T-helper 17 cell (primary cell): ENCODE measurements at regions not wholly inside any gene's neighbourhood (a gene's known extent, or its start where the extent isn't known, plus 50 kb on each side); places are given as distances from the start of the nearest gene placed in this dataset.
"Not testable (repeated sequence)": the region's sequence is repeated elsewhere in the genome, so short reads cannot be mapped to it uniquely, and the experiment has no call there.

Experiments used
- ATAC-seq: fragments of 150-1000 bp; cut with Tn5 transposase; 2 replicates; pipeline ENCODE4 v1.10.0; 2021; ENCODE audit warnings: mild to moderate bottlenecking, moderate library complexity
- DNase-seq, 3 donors: peaks; one replicate each; pipeline versions ENCODE4 v3.0.0 to v3.0.0-alpha.2; 2020 to 2021
- H3K9me3 ChIP-seq: one replicate; pipeline ENCODE4 v1.7.0; 2013; ENCODE audit warnings: low read length, mild to moderate bottlenecking; ENCODE audit not compliant: control insufficient read depth, poor library complexity, severe bottlenecking
- H3K27ac Mint-ChIP-seq: one replicate; pipeline ENCODE4 v1.8.0; 2022; ENCODE audit warnings: mild to moderate bottlenecking, moderate library complexity, mixed read lengths
- H3K27me3 Mint-ChIP-seq: one replicate; pipeline ENCODE4 v1.8.0; 2022; ENCODE audit warnings: mixed read lengths
- H3K36me3 Mint-ChIP-seq: one replicate; pipeline ENCODE4 v1.8.0; 2022; ENCODE audit warnings: low read depth, mixed read lengths
- H3K4me1 Mint-ChIP-seq: one replicate; pipeline ENCODE4 v1.8.0; 2022; ENCODE audit warnings: mild to moderate bottlenecking, mixed read lengths
- H3K4me3 Mint-ChIP-seq: one replicate; pipeline ENCODE4 v1.8.0; 2022; ENCODE audit warnings: mild to moderate bottlenecking, moderate library complexity, mixed read lengths

DNA sequence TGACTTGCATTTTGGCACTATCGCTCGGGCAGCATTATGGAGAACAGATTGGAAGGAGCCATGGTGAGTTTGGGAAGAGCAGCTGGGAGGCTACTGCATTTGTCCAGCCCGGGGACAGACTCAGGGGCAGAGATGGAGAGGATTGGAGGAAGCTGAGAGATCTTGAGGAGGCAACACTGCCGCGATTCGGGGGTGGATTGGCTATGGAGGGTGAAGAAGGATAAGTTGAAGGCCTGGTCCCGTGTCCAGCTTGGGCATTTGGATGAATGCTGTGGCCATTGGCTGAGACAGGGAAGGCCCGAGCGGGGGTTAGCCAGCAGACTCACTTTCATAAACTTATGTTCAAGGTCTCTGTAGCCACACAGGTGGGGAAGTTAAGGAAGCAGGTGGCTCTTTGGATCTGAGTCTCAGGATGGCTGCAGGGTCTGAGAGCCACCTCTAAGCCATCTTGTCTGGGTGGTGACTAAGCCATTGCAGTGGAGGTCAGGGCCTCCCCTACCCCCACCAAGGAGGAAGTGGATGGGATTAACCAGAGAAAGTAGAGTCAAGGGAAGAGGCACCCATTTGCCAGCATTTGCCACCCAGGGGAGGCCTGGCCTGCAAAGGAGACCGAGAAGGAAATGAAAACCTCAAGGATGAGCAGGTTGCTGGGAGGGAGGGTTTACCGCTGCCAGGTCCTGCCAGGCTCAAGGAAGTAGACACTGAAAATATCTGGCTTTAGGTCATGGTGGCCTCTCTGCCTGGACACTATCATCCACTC lies 144.0 kb upstream of the TLE3 start:
- DNase-seq, result no peak
- peak overlapping the region; percentile 27 for H3K27ac Mint-ChIP-seq
- ATAC-seq, result no peak
- H3K4me3 Mint-ChIP-seq, result no peak overlapping the region
- H3K27me3 Mint-ChIP-seq, result no peaks in the 10 kb centered on the region
- peaks cover 27% of the 10 kb centered on the region for H3K4me1 Mint-ChIP-seq
- H3K9me3 ChIP-seq, result no peaks in the 10 kb centered on the region
- H3K36me3 Mint-ChIP-seq, result peaks cover 2% of the 10 kb centered on the region

DNA sequence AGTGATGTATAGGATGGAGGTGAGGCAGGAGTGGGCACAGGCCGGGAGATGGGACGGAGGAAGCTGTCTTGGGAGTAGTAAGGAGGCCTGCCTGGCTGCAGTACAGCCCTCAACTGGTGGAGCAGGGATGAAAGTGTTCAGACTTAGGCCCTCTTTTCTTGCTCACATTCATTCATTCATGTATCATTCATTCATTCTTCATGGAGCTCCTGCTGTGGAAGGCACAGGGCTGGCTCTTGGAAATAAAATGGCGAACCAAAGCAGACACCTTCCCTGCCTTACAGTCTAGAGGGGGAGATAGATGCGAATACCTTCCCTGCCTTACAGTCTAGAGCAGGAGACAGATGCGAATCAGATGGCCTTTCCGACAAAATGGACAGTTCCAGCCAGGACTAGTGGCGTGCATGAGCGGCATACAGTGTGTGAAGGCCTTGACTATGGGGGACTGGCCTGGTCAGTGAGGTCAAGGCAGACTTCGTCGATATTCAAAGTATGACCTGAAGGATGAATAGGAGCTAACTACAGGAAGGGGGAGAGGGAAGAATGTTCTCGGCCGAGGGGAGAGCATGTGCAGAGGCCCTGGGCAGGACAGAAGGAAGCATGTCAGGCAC lies 143.2 kb upstream of the TLE3 start:
- peaks cover 2% of the 10 kb centered on the region for H3K36me3 Mint-ChIP-seq
- H3K4me1 Mint-ChIP-seq, result peaks cover 27% of the 10 kb centered on the region
- ATAC-seq (no peak), DNase-seq (no peak)
- H3K27me3 Mint-ChIP-seq, result no peaks in the 10 kb centered on the region
- H3K9me3 ChIP-seq, result no peaks in the 10 kb centered on the region
- H3K27ac Mint-ChIP-seq, result peak overlapping the region; percentile 63
- H3K4me3 Mint-ChIP-seq, result peak overlapping the region; percentile 37

DNA sequence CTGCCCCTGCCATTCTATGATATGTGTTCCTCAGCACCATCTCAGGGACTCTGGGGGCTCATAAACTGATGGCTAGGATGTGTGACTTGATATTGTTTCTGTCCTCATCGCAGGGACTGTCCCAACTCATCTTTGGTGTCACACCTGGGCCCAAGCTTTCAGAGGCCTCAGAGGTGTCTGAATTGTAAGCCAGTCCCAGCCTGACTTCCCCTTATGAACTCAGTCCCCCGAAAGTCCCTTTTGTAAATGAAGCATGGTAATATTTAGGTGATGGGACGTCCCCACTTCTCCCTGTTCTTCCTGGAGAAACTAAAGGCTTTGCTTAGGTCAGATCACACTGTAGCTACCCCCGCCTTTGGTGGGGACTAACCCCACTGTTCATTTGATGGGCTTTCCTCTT lies 142.4 kb upstream of the TLE3 start:
- H3K9me3 ChIP-seq, result no peaks in the 10 kb centered on the region
- no peak overlapping the region for H3K4me3 Mint-ChIP-seq
- peaks cover 2% of the 10 kb centered on the region for H3K36me3 Mint-ChIP-seq
- DNase-seq (no peak), ATAC-seq (peak; percentile 84)
- H3K27ac Mint-ChIP-seq, result peak overlapping the region; percentile 63
- H3K4me1 Mint-ChIP-seq, result peaks cover 26% of the 10 kb centered on the region
- H3K27me3 Mint-ChIP-seq, result no peaks in the 10 kb centered on the region

GRCh38 chr15:70238917-70239316 lies 141.2 kb upstream of the TLE3 start:
- Mint-ChIP-seq H3K27ac (no peak overlapping the region), H3K27me3 (no peaks in the 10 kb centered on the region), H3K4me1 (peaks cover 29% of the 10 kb centered on the region), H3K36me3 (peaks cover 2% of the 10 kb centered on the region), H3K4me3 (no peak overlapping the region)
- no peaks in the 10 kb centered on the region for H3K9me3 ChIP-seq
- DNase-seq (no peak), ATAC-seq (no peak)

- DNase-seq (no peak), ATAC-seq (no peak)
- Mint-ChIP-seq H3K4me3 (no peak overlapping the region), H3K27ac (no peak overlapping the region), H3K4me1 (peaks cover 22% of the 10 kb centered on the region), H3K27me3 (no peaks in the 10 kb centered on the region), H3K36me3 (peaks cover 2% of the 10 kb centered on the region)
- H3K9me3 ChIP-seq, result no peaks in the 10 kb centered on the region
Measured at GRCh38 chr15:70237626-70238025, 139.9 kb upstream of the TLE3 start.

DNA sequence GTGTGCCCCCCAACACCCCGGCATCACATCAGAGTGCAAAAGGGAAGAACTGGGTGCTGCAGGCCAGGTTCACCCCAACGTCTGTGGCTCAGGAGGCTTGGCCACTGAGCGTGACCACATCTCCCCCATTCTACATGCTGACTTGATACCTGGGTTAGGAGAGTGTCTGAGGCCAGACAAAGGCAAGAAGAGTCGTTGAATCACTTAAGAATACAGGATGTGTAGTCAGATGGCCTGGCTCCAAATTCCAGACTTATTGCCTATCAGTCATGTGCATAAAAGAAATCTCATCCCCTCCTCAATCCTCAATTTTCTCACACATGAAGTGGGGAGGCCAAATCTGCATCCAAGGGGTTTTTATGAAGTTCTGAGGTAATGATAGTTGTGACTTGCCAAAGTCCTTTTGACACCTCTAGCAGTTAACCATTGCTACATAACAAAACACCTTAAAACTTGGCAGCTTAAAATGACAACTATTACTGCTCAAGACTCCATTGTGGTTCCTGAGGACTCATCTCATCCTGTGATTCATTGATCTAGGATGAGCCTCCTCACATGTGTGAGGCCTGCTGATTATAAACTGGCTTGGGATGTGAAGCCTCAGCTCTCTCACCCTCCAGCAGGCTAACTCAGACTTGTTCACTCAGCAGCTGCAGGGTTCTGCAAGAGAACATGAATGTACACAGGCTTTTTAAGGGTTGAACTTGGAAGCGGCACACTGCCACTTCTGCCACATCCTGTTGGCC lies 138.8 kb upstream of the TLE3 start:
- Mint-ChIP-seq H3K27ac (no peak overlapping the region), H3K4me3 (no peak overlapping the region), H3K36me3 (peaks cover 2% of the 10 kb centered on the region), H3K4me1 (peaks cover 17% of the 10 kb centered on the region), H3K27me3 (no peaks in the 10 kb centered on the region)
- ATAC-seq, result no peak
- no peak for DNase-seq
- peaks cover 3% of the 10 kb centered on the region for H3K9me3 ChIP-seq

DNA sequence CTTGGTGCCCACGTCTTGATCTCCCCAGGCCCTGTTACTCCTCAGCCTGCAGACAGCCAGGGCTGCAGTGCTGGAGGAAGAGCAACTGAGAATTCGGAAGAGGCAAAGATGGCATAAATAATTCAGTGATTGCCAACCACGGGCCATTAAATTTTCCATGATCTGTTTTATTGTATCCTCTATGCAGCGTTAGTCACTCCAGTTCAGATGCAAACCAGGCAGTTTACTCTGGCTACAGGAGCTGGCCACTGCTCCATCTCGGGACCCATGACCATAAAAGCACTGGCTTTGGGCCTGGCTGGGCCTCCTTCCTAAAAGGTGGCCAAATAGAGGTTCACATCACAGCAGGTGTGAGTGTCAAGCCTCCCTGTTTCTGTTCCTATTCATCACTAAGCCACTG lies 137.6 kb upstream of the TLE3 start:
- H3K27ac Mint-ChIP-seq, result no peak overlapping the region
- DNase-seq (no peak), ATAC-seq (no peak)
- no peaks in the 10 kb centered on the region for H3K36me3 Mint-ChIP-seq
- H3K4me3 Mint-ChIP-seq, result no peak overlapping the region
- H3K4me1 Mint-ChIP-seq, result peaks cover 8% of the 10 kb centered on the region
- H3K9me3 ChIP-seq, result peaks cover 3% of the 10 kb centered on the region
- no peaks in the 10 kb centered on the region for H3K27me3 Mint-ChIP-seq

DNA sequence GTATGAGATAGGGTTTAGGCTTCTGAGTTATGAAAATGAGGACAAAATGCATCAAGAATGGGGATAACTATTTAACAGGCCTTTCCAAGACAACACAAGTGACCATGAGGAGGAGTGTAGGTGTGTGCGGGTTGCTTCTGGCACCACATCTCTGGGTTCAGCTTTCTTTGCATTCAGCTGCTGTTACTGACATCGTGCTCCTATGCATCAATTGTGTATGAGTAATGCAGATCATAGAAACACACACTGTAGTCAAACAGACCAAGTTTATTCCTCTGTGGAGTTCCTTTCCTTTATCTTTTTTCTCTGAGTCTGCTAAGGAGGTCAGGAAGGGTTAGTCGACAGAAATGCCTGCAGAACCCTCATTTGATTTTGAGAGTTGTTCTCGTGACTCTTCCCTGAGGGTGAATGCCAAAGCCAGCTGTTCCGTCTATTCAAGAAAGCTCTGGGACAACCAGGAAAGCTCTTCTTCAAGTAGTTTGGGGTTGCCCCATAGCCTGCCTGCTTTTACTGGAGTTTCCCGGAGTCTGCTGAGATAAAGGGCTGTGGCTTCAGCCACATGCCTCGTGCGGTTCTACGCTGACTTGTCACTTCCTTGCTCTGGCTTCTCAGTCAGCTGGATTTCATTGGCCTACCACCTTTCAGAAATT lies 136.7 kb upstream of the TLE3 start:
- H3K4me3 Mint-ChIP-seq, result no peak overlapping the region
- no peak for DNase-seq
- peaks cover 4% of the 10 kb centered on the region for H3K36me3 Mint-ChIP-seq
- peaks cover 3% of the 10 kb centered on the region for H3K9me3 ChIP-seq
- no peaks in the 10 kb centered on the region for H3K27me3 Mint-ChIP-seq
- peak; percentile 85 for ATAC-seq
- H3K27ac Mint-ChIP-seq, result no peak overlapping the region
- peaks cover 7% of the 10 kb centered on the region for H3K4me1 Mint-ChIP-seq

- H3K9me3 ChIP-seq, result peaks cover 3% of the 10 kb centered on the region
- Mint-ChIP-seq H3K27me3 (no peaks in the 10 kb centered on the region), H3K27ac (no peak overlapping the region), H3K36me3 (peaks cover 4% of the 10 kb centered on the region), H3K4me1 (peaks cover 5% of the 10 kb centered on the region), H3K4me3 (no peak overlapping the region)
- DNase-seq, result no peak
- ATAC-seq, result no peak
Measured at GRCh38 chr15:70231484-70231883, 133.8 kb upstream of the TLE3 start.

GRCh38 chr15:70227918-70228317 lies 130.2 kb upstream of the TLE3 start:
- not testable (repeated sequence) for H3K27ac Mint-ChIP-seq, DNase-seq, H3K9me3 ChIP-seq, H3K4me3 Mint-ChIP-seq, H3K27me3 Mint-ChIP-seq, ATAC-seq, H3K4me1 Mint-ChIP-seq, H3K36me3 Mint-ChIP-seq

GRCh38 chr15:70227147-70227546 lies 129.4 kb upstream of the TLE3 start:
- H3K27ac Mint-ChIP-seq, result no peak overlapping the region
- ATAC-seq (no peak), DNase-seq (no peak)
- peaks cover 3% of the 10 kb centered on the region for H3K9me3 ChIP-seq
- H3K4me3 Mint-ChIP-seq, result no peak overlapping the region
- peaks cover 4% of the 10 kb centered on the region for H3K36me3 Mint-ChIP-seq
- no peaks in the 10 kb centered on the region for H3K27me3 Mint-ChIP-seq
- H3K4me1 Mint-ChIP-seq, result peaks cover 9% of the 10 kb centered on the region

GRCh38 chr15:70226337-70226980 lies 128.7 kb upstream of the TLE3 start:
- no peaks in the 10 kb centered on the region for H3K9me3 ChIP-seq
- peaks cover 4% of the 10 kb centered on the region for H3K36me3 Mint-ChIP-seq
- DNase-seq (no peak), ATAC-seq (no peak)
- no peak overlapping the region for H3K4me3 Mint-ChIP-seq
- no peak overlapping the region for H3K27ac Mint-ChIP-seq
- no peaks in the 10 kb centered on the region for H3K27me3 Mint-ChIP-seq
- peaks cover 9% of the 10 kb centered on the region for H3K4me1 Mint-ChIP-seq

DNA sequence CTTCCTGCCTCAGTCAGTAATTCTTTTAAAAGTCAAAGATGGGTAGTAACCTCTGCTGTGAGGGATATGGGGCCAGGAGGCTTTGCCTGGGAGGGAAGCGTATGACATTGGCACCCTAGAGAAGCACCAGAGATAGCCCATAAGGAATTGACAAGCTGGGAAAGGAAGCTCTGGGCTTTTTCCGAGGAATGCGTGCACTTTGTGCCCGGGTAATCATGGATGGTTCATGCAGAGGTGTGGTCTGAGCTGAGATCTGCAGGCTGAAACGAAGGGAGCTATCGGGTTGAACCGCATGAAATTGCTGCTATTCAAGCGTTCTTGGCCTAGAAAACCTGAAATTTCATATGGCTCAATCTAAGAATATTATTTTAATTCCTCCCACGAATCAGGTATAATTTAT lies 127.7 kb upstream of the TLE3 start:
- Mint-ChIP-seq H3K27ac (no peak overlapping the region), H3K4me3 (no peak overlapping the region), H3K4me1 (peaks cover 11% of the 10 kb centered on the region), H3K36me3 (peaks cover 4% of the 10 kb centered on the region), H3K27me3 (no peaks in the 10 kb centered on the region)
- no peaks in the 10 kb centered on the region for H3K9me3 ChIP-seq
- ATAC-seq (no peak), DNase-seq (no peak)
